ENCODE measurements at regions not wholly inside any gene's neighbourhood (a gene's known extent, or its start where the extent isn't known, plus 50 kb on each side); places are given as distances from the start of the nearest gene placed in this dataset.

GRCh38 chrX:35288657-35289056 lies 346.1 kb downstream of the FAM47B start:
- TF ChIP-seq CTCF (conservative IDR thresholded peaks at IDR 0.05) (no peak), ZFX (IDR thresholded peaks at IDR 0.05) (no peak)

Measured in C4-2B (cell line).